ENCODE measurements at regions not wholly inside any gene's neighbourhood (a gene's known extent, or its start where the extent isn't known, plus 50 kb on each side); places are given as distances from the start of the nearest gene placed in this dataset.

DNA sequence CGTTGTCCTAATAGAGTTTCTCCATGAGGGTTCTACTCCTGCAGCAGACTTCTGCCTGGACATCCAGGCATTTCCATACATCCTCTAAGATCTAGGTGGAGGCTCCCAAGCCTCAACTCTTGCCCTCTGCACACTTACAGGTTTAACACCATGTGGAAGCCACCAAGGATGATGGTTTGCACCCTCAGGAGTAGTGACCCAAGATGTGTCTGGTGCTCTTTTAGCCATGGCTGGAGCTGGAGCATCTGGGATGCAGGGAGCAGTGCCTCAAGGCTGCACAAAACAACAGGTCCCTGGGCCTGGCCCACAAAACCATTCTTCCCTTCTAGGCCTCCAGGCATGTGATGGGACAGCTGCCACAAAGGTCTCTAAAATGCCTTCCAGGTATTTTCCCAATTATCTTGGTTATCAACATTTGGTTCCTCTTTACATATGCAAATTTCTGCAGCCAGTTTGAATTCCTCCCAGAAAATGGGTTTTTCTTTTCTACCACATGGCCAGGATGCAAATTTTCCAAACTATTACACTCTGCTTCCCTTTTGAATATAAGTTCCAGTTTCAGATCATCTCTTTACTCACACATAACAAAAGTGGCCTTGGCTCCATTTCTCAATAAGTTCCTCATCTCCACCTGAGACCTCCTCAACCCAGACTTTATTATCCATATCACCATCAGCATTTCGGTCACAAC is 69.5 kb upstream of the GNAZ start:
- ATAC-seq: no peak

DNA sequence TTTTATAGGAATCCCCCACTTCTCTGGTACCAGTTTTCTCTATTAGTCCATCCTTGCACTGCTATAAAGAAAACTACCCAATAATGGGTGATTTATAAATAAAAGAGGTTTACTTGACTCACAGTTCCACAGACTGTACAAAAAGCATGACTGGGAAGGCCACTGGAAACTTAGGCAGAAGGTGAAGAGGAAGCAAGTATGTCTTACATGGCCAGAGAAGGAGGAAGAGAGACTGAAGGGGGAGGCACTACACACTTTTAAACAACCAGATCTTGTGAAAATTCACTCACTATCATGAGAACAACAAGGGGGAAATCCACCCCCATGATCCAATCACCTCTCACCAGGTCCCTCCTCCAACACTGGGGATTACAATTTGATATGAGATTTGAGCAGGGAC is 68.9 kb upstream of the GNAZ start:
- ATAC-seq: no peak

DNA sequence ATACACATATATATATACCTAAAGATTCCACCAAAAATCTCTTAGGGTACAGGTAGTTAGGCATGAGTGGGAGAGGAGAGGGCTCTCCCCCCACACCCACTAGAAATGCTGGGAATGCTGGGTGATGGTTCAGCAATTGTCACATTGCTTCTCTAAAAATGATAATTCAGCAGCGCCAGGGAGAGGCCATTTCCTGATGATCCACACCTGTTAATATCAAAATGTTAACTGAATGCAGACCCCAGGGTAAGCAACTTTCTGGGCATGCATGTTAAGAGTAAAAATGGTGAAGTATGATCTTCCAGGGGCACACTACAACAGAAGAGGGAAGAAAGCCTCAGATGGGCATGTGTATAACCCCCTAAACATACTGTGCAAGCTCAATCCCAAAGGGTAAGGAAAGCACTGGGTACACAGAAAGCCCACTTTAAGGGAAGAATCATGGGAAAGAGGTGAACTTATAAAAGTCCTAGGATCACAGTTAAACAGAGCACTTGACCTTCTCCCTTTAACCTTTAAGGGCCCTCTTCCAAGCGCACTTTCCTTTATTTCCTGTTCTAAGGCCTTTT is 67.6 kb upstream of the GNAZ start:
- no peak for ATAC-seq

DNA sequence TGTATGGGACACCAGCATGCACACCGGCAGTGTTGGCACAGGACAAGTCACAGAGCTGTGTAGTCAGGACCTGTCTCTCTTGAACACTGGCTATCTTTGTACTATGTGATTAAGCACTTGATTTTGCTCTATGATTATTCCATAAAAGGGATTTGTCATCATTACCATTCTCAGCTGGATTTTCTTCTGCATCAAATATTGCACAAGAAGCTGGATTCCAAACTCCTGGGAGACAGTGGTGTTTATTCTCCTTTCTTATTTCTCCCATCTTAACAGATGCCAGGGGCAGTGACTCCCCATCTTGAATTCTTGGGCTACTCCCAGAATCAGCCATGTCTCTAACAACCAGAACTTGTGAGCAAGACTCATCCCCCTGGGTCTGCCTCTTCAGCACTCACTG is 62.5 kb upstream of the GNAZ start:
- no peak for ATAC-seq

DNA sequence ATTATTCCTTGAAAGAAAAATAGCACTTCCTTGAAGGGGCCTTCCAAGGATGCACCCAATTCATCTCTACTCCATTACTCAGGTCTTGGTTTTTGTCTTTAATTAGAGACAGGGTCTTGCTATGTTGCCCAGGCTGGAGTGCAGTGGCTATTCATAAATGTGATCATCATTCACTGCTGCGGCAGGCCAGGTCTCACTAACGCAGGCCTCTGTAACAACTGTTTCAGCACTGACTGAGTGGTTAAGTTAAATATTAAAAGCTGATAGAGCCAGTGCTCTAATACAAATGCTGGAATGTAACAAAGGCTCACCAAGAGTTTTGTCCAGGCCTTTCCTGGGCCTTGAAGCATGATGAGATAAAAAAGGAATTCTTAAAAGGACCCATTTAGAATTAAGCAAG is 61.4 kb upstream of the GNAZ start:
- ATAC-seq: no peak
